Hepatic stellate cell (primary cell): ENCODE measurements at regions not wholly inside any gene's neighbourhood (a gene's known extent, or its start where the extent isn't known, plus 50 kb on each side); places are given as distances from the start of the nearest gene placed in this dataset.
"Not testable (repeated sequence)": the region's sequence is repeated elsewhere in the genome, so short reads cannot be mapped to it uniquely, and the experiment has no call there.

Source experiments
- DNase-seq: peaks from one replicate; pipeline ENCODE4 v3.0.0; 2011; ENCODE audit warnings: low spot score

- no peak for DNase-seq
These were observed 130.1 kb upstream of the SLC44A1 start for GRCh38 chr9:105114318-105114717.

- no peak for DNase-seq
These were observed 129.3 kb upstream of the SLC44A1 start for GRCh38 chr9:105114964-105115728.

GRCh38 chr9:105116052-105116868 is 128.2 kb upstream of the SLC44A1 start:
- no peak for DNase-seq

GRCh38 chr9:105117234-105117633 is 127.2 kb upstream of the SLC44A1 start:
- no peak for DNase-seq

- DNase-seq: no peak
These were observed 125.8 kb upstream of the SLC44A1 start for GRCh38 chr9:105118636-105119035.

- no peak for DNase-seq
These were observed 125.3 kb upstream of the SLC44A1 start for GRCh38 chr9:105119156-105119555.

- no peak for DNase-seq
These were observed 122.5 kb upstream of the SLC44A1 start for GRCh38 chr9:105121861-105122430.

GRCh38 chr9:105124598-105124997 is 119.9 kb upstream of the SLC44A1 start:
- not testable (repeated sequence) for DNase-seq

GRCh38 chr9:105126226-105126625 is 118.2 kb upstream of the SLC44A1 start:
- DNase-seq: no peak

- no peak for DNase-seq
These were observed 116.6 kb upstream of the SLC44A1 start for GRCh38 chr9:105127863-105128220.

- DNase-seq: no peak
These were observed 115.4 kb upstream of the SLC44A1 start for GRCh38 chr9:105128908-105129600.

- no peak for DNase-seq
These were observed 114.7 kb upstream of the SLC44A1 start for GRCh38 chr9:105129731-105130130.

- no peak for DNase-seq
These were observed 112.5 kb upstream of the SLC44A1 start for GRCh38 chr9:105131981-105132380.

GRCh38 chr9:105132606-105133005 is 111.8 kb upstream of the SLC44A1 start:
- peak; percentile 68 for DNase-seq

GRCh38 chr9:105138306-105138801 is 106.1 kb upstream of the SLC44A1 start:
- no peak for DNase-seq

GRCh38 chr9:105141146-105141975 is 103.1 kb upstream of the SLC44A1 start:
- no peak for DNase-seq

GRCh38 chr9:105141976-105142250 is 102.5 kb upstream of the SLC44A1 start:
- DNase-seq: no peak

GRCh38 chr9:105142406-105143135 is 101.9 kb upstream of the SLC44A1 start:
- DNase-seq: peak; percentile 20

GRCh38 chr9:105143136-105143430 is 101.4 kb upstream of the SLC44A1 start:
- DNase-seq: no peak

- no peak for DNase-seq
These were observed 100.4 kb upstream of the SLC44A1 start for GRCh38 chr9:105144076-105144475.

- DNase-seq: no peak
These were observed 99.6 kb upstream of the SLC44A1 start for GRCh38 chr9:105144841-105145240.
